UCSD-AML1 (cell line): ENCODE measurements at regions not wholly inside any gene's neighbourhood (a gene's known extent, or its start where the extent isn't known, plus 50 kb on each side); places are given as distances from the start of the nearest gene placed in this dataset.
"Not testable (repeated sequence)": the region's sequence is repeated elsewhere in the genome, so short reads cannot be mapped to it uniquely, and the experiment has no call there.

Experiments
- DNase-seq: peaks from one replicate; lab custom pipeline; 2025; ENCODE audit not compliant: unreplicated experiment; lab: John Stamatoyannopoulos, UW

- not testable (repeated sequence) for DNase-seq
Measured at GRCh38 chr14:28635816-28636215, 130.8 kb upstream of the FOXG1 start.

- DNase-seq, result not testable (repeated sequence)
Measured at GRCh38 chr14:28641189-28641588, 125.4 kb upstream of the FOXG1 start.

GRCh38 chr14:28651148-28651547 is 115.4 kb upstream of the FOXG1 start:
- DNase-seq, result no peak

- no peak for DNase-seq
Measured at GRCh38 chr14:28652782-28653181, 113.8 kb upstream of the FOXG1 start.

- no peak for DNase-seq
Measured at GRCh38 chr14:28653521-28653920, 113.1 kb upstream of the FOXG1 start.

GRCh38 chr14:28656704-28657255 is 109.8 kb upstream of the FOXG1 start:
- no peak for DNase-seq

- DNase-seq, result no peak
Measured at GRCh38 chr14:28661171-28661772, 105.3 kb upstream of the FOXG1 start.

- no peak for DNase-seq
Measured at GRCh38 chr14:28666961-28667360, 99.6 kb upstream of the FOXG1 start.

- DNase-seq, result no peak
Measured at GRCh38 chr14:28671425-28671824, 95.2 kb upstream of the FOXG1 start.

GRCh38 chr14:28673056-28673455 is 93.5 kb upstream of the FOXG1 start:
- no peak for DNase-seq

GRCh38 chr14:28676479-28676878 is 90.1 kb upstream of the FOXG1 start:
- DNase-seq, result no peak

- DNase-seq, result no peak
Measured at GRCh38 chr14:28677381-28677780, 89.2 kb upstream of the FOXG1 start.

GRCh38 chr14:28678887-28679286 is 87.7 kb upstream of the FOXG1 start:
- DNase-seq, result no peak

- DNase-seq, result no peak
Measured at GRCh38 chr14:28681681-28682080, 84.9 kb upstream of the FOXG1 start.

- no peak for DNase-seq
Measured at GRCh38 chr14:28690029-28690692, 76.4 kb upstream of the FOXG1 start.

GRCh38 chr14:28695109-28695508 is 71.5 kb upstream of the FOXG1 start:
- no peak for DNase-seq

GRCh38 chr14:28701733-28702132 is 64.9 kb upstream of the FOXG1 start:
- DNase-seq, result no peak

- DNase-seq, result no peak
Measured at GRCh38 chr14:28703482-28703881, 63.1 kb upstream of the FOXG1 start.

- no peak for DNase-seq
Measured at GRCh38 chr14:28704153-28704552, 62.4 kb upstream of the FOXG1 start.

- no peak for DNase-seq
Measured at GRCh38 chr14:28707814-28708213, 58.8 kb upstream of the FOXG1 start.

- DNase-seq, result no peak
Measured at GRCh38 chr14:28709571-28710305, 56.8 kb upstream of the FOXG1 start.
